ENCODE measurements at regions not wholly inside any gene's neighbourhood (a gene's known extent, or its start where the extent isn't known, plus 50 kb on each side); places are given as distances from the start of the nearest gene placed in this dataset.
A peak's percentile ranks its signal among the peaks of the same experiment; 100 is the strongest.

DNA sequence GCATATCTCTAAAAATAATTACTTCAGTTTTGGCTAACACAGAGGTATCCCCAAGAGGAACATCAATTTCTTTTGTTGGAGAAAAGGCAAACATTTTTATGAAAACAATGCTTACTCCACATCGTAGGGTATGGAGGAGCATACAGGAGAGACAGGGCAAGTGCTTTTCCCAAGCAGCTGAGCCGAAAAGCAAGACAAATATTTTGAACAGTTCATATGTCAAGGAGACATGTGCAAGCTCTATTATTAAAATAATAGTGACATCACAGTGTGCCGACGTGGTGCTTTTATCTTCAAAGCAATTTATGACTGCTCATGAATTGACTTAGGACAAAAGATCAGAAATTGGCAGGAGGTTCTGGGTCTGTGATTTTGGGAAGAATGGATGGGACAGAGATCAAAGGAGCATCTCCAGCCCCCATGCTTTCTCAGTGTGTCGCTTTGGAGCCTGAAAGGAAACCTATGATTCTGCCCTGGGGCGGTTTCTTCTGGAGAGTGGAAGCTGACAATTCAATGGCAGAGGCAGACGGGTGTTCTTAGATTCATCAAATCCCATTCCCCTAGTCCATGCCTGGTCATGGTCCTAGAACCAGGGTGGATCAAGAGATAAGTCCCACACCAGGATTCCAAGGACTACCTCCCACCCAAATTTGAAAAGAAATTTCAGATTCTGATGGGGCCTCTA lies 97.1 kb downstream of the JCAD start:
- DNase-seq (ENCODE audit: low read depth) = no peak

DNA sequence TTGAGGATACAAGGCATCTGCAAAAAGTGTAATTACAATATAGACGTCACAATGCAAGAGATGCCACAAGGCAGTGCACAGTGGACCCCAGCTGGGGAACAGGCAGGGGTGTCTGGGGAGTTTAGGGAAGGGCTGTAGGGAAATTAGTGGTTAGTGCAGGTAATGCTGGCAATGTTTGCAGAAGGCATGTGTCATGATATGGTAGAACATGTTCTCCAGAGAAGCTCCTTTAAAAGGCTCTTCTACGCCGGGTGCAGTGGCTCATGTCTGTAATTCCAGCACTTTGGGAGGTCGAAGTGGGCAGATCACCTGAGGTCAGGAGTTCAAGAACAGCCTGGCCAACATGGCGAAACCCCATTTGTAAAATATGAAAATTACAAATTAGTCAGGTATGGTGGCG lies 98.0 kb downstream of the JCAD start:
- DNase-seq (ENCODE audit: low read depth) = no peak

DNA sequence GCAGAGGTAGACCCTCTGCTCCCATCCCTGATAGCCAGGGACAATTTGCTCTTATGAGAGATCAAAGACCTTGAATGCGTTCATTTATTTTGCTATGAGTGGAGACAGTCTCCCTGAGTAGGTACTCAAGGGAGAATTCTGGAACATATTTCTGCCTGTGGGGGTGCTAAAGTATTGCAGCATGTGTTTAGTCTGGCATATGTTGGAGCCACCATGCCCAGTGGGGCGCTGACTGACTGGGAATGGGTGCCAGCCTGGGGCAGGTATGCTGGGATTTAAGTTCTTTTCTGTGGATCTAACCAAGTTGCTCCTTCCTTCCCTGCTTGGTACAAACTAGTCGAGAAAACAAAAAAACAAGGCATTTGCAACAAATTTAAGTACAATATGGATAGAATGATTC lies 99.1 kb downstream of the JCAD start:
- no peak for DNase-seq (ENCODE audit: low read depth)

DNA sequence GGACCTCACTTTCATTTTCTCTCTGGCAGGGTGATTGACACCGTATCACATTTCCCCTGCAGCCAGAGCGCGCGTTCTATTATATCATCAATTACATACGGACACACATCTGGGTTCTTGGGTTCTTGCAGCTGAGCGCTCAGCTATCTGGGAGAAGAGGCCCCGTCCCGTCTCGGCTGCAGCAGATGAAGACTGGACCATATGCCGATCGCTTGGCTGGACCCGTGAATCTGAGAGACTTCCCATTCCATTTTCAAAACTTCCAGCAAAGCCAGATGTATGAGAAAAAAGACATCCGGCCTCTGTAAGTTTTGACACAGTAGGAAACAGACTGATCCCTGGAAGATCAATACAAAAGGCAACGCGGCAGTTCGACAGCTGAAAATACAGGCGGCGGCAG lies 99.8 kb downstream of the JCAD start:
- DNase-seq (ENCODE audit: low read depth) = no peak

DNA sequence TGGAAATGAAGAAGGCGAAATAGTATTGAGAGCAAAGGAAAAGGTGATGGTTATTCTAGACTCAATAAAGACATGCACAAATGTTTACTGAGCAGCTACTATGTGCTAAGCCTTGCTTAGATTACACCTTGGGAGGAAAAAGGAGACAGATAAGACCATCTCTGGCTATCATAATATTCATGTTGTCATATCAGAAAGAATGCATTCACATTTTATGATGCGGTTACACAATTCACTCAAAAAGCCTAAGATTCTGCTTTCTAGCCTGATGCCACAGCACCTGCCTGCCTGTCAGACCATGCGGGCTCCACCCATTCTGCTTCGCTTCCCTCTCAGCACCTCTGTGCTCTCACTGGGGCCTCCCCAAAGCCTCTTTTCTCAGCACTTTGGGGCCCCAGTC lies 100.9 kb downstream of the JCAD start:
- DNase-seq (ENCODE audit: low read depth) = no peak

DNA sequence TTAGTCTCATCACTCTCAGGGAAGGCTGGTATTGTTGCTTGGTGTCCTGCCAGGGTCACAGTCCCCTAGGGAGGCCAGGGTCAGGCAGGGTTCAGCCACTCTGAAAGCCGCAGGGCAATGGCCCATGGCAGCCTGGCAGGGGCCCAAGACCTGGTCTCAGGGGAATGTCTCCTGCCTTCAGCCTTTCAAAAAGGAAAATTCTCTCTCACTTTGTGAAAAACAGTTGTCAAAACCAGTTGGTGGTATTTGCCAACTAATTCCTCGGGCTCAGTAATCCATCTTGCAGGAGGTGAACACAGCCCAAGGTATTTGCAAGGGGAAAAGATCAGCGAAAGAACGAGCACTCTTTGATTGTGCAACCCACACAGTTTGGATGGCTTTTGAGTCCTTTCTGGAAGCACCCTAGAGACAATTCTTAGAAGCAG lies 101.5 kb downstream of the JCAD start:
- peak; percentile 98 for DNase-seq (ENCODE audit: low read depth)

DNA sequence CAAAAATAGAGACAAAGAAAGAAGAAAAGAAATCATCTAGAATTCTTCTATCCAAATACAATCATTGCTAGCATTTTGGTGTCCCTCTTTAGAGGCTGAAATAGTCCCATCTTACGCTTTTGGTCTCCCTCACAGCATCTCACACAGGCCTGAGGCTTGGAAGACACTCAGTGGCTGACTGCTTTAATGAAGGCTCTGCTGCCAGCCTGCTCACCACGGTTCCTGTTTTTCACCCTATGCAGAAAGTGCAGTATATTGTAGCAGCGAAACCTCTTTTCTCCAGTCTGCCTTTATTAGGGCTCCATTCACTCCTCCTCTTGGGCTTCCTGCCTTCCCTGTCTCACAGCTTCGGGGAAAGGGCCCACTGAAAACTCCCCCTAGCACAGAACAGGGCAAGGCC lies 102.2 kb downstream of the JCAD start:
- no peak for DNase-seq (ENCODE audit: low read depth)

DNA sequence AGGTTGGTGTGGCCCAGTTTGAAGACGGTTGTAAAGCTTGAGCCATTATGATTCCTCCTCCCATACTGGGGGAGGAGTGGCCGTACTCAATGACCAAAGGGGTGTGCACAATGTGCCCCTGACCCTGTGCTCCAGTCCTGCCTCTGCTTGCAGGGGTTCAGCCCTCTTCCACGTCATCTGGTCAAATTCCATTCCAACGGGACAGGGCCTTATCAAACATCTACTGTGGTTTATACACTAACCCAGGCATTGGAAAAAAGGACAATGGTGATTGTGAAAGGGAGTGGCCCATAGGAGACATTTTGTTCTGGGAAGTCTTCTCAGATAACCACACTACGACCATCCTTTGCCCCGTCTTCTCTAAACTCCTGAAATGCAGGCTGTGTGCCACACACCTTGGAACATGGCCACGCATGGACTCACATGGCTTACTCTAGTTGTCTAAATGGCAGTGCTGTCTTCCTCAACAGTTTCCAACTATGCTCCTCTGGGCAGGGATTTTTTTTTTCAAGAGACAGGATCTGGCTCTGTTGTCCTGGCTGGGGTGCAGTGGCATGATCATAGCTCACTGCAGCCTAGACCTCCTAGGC lies 103.0 kb downstream of the JCAD start:
- DNase-seq (ENCODE audit: low read depth) = peak; percentile 40

DNA sequence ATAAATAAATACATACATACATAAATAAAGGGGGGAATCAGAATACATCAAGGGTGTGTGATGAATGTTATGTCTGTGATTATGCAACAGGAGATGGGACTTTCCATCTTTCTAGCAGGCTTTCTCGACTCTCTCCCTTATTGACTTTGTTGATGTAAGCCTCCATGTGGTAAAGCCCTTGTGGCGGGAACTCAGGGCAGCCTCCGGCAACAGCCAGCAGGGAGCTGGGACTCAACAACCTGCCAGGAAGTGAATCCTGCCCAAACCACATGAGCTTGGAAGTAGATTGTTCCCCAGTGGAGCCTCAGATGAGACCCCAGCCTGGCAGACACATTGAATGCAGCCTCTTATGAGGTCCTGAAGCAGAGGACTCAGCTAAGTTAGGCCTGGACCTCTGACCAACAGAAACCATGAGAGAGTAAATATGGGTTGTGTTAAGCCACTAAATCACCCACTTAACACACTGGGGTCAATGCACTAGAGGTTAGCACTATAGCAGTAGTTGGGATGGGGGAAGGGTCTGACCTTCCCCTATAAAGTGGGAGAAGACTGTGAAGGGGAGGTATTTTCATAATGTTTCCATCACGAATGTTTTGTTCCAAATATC lies 104.0 kb downstream of the JCAD start:
- peak; percentile 82 for DNase-seq (ENCODE audit: low read depth)

DNA sequence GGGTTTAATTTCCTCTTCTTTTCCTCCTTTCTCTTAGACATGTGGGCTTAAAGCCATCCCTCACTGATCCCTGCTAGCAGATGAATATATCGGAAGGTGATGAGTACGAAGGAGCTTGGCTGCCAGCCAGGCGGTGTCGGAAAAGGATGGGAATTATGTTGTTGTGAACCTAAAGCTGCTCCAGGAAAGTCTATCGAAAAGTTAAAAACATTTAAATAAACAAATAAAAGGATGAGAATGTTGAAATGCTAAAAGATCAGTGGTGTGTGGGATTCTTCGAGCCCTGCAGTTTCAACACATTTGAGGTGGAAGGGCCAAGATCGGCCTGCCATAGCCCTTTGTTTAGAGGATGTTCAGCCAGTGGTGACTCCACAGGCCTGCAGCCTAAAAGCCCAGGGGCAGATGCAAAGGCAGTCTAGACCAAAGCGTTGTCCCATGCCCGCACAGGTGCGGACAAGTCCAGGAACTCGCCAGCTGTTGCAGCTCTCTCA lies 107.9 kb downstream of the JCAD start:
- DNase-seq (ENCODE audit: low read depth) = peak; percentile 21

DNA sequence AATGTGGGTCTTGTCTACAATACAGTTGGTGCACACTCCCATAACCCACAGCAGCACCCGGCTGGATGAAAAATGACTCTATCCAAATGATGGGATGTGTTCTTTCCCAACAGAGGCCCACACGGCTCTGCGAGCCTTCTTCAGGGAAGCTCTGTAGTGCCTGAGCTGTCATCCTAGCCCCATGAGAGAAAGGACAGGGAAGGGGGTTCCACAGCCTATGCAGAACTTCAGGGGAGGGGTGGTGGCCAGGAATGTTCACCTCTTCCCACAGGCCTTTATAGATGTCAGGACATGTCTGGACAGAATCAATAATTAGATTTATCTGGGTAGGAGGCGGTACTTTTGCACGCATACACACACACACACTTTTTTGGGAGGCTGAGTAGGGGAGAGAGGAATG lies 109.0 kb downstream of the JCAD start:
- no peak for DNase-seq (ENCODE audit: low read depth)

DNA sequence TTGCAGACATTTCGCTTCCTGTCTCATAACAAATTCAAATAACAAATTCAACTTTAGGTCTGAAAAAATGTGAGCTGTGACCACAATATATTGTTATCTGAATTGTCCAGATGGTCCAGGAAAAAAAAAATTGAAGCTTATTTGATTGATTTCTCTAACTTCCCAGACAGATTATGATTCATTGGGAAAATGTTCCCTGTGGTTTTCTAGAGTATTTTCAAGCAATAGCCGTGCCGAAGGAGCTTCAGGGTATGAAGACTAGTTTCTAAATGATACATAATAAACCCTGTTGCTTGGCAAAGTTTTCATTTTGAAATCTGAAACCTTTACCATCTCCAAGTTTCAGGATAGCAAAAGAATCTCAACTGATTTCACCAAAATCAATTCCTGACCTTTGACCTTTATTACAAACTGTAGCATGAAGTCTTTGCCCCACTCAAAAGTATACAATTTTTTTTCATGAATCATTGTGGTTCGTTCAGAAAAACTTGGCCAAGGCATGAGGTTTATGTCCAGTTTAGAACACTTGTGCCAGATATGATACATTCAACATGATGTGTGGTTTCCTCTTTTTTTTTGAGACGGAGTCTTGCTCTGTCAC lies 109.9 kb downstream of the JCAD start:
- DNase-seq (ENCODE audit: low read depth) = peak; percentile 88

DNA sequence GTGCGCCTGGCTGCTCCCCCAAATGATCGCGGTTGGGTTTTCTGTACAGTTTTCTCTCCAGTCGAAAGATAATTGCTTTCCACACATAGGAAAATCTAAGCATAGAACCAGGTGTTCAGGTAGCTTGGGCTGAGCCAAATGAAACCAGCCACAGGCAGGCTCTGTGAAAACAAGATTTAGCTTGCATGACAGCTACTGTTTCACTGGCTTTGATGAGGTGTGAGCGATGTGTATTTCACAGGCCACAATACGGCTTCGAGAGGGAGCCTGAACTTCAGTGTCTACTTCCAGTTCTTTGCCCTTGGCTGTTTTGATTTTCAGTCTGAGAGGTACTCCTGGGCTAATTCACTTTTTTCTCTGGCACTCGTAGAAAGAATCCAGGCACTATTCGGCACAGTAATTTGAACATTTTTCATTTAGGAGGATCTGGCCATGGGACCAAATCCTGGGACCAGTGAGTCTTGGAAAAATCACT lies 110.5 kb downstream of the JCAD start:
- peak; percentile 57 for DNase-seq (ENCODE audit: low read depth)

DNA sequence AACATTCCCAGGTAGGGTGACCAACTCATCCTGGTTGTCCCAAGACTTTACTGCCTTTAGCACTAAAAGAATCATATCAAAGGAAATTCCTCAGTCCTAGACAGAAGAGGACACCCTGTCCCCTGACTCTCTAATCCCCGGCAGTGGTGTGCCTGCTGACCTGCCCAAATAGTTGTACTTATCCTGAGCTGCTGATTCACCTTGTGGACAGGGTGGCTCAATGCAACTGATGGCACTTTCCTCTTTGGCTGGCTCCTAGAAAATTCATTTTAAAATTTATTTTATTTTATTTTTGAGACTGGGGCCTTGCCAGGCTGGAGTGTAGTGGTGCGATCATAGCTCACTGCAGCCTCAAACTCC lies 111.7 kb downstream of the JCAD start:
- no peak for DNase-seq (ENCODE audit: low read depth)

DNA sequence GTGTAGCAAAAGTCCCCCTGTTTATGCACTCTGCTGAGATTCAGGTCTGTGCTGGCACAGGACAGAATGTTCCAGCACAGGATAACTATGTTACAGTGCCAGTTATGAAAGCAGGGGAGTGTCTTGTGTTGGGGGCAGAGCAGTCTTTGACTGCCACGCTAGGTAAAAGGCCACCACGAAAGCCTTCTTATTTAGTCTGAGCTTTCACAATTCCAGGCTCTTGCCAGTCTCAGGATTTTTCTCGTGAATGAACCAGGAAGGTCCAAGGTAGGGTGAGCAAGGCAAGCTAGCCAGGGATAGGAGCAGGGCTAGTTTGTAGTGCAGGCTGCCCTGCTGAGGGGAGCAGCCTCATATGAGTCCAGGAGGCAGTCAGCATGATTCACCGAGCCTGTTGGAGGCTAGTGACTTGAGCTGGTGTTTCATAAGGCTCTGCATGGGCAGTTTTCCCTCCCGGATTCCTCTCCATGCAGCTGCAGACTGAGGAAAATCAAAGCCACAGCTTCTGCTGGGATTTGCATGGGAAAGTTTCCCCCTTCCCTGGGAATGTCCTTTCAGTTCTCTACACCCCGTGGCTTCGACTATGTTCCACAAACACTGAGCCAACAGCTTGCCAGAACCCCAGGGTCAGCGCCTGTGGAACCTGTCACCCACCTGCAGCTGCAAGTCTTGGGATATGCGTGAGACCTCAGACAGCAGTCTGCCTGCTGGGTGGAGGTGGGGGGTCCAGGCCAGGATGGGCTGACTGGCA lies 112.3 kb downstream of the JCAD start:
- DNase-seq (ENCODE audit: low read depth) = peak; percentile 97

DNA sequence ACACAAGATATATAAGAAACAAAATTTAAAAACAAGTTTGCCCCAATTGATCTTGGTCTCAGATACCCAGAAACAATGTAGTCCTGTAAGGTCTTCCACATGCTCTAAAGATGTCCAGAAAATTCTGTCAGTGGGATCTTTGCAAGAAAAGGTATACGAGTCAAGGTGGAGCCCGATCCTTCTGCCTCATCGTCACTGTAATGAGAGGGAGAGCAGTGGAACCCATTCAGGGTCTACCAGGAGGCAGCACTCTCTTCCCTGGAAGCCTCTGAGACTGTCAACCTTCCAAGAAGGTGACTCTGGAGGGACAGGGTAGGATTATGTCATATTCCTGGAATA lies 112.8 kb downstream of the JCAD start:
- DNase-seq (ENCODE audit: low read depth) = no peak

DNA sequence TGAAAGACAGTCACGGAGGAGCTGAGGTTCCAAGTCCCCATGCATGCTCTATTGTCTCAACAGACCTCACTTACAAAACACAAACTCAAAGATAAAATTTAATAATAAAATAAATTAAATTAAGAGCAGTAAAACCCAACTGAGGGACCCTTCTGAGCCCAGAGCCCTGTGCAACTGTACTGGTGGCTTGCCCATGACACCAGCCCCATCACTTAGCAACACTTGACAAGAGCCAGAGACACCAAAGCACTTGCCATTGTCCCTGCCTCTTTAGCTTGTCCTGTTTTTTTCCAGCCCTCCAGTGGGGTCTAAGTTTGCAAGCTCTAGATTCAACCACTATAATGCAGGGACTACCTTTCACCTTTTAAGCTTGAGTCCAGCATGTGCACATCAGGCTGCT lies 117.9 kb downstream of the JCAD start:
- DNase-seq (ENCODE audit: low read depth) = no peak

DNA sequence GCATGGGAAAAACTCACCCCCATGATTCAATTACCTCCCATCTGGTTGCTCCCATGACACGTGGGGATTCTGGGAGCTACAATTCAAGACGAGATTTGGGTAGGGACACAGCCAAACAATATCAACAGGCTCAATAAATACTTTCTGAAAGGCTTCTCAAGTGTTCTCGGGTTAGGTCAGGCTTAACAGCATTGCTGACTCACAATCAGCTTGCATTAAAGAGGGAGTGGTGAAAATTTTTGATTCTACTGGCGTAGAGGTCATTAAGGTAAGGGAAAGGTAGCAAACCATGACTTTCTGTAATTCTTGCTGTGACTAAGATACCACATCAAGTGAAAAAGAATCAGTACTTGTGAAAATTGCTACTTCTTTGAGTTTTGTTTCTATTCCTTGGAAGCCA lies 126.4 kb downstream of the JCAD start:
- DNase-seq (ENCODE audit: low read depth) = peak; percentile 80

DNA sequence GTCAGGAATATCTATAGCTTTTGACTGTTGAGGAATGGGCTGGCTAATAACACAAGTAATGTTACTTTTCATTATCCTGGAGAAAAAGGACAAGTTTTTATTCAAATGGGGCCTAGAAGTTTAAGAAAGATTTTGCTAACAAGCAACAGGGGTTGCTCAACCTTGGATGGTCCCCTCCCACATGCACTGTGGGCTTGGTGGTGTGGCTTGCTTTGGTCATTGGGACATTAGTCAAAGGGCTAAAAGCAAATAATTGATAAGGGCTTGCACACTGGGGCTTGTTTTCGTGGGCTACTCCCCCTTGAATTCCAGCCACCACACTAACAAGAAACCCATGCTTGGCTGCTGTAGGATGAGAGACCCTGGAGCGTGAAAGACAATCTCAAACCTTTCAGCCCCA lies 127.6 kb downstream of the JCAD start:
- no peak for DNase-seq (ENCODE audit: low read depth)

DNA sequence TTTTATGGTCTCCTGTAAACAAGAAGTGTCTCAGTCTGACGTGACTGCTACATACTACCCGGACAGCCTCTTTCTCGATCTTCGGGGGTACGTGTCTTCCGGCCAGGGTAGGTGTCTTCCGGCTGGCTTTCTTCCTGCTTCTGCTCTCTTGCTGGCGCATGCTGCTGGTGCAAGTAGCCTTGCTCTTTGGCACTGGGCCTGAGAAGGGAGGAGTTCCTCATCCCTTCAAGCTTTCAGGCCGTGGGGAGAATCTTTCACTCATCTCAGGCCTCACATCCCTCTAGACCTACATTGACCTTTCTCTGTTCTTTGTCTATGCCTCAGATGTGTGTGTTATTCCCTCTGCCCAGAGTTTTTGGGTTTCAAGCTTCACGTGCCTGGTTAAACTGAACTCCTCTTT lies 130.4 kb downstream of the JCAD start:
- DNase-seq (ENCODE audit: low read depth) = no peak

DNA sequence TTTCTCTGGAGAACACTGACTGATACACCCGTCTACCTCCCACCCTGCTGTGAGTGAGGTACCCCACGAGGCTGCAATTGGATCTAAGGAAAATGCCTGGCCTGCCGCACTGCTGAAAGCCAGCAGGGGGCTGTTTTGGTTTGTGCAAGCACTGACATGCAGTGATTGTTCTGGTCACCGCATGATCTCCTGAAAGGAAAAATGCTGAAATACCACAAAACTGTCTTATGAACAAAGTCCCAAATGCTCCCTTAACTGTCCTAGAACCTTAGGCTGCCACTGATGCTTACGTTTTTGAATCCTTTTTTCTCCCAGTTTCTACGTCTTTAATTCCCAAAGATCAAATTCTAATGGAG lies 132.7 kb downstream of the JCAD start:
- DNase-seq (ENCODE audit: low read depth) = peak; percentile 72
